CD4-positive, alpha-beta T cell treated with Interleukin-12 subunit alpha and Interleukin-12 subunit beta, for 1 hour (primary cell): ENCODE measurements at regions not wholly inside any gene's neighbourhood (a gene's known extent, or its start where the extent isn't known, plus 50 kb on each side); places are given as distances from the start of the nearest gene placed in this dataset.

Source experiments
- DNase-seq: peaks from one replicate; pipeline ENCODE4 v3.0.0-alpha.2; 2020

DNA sequence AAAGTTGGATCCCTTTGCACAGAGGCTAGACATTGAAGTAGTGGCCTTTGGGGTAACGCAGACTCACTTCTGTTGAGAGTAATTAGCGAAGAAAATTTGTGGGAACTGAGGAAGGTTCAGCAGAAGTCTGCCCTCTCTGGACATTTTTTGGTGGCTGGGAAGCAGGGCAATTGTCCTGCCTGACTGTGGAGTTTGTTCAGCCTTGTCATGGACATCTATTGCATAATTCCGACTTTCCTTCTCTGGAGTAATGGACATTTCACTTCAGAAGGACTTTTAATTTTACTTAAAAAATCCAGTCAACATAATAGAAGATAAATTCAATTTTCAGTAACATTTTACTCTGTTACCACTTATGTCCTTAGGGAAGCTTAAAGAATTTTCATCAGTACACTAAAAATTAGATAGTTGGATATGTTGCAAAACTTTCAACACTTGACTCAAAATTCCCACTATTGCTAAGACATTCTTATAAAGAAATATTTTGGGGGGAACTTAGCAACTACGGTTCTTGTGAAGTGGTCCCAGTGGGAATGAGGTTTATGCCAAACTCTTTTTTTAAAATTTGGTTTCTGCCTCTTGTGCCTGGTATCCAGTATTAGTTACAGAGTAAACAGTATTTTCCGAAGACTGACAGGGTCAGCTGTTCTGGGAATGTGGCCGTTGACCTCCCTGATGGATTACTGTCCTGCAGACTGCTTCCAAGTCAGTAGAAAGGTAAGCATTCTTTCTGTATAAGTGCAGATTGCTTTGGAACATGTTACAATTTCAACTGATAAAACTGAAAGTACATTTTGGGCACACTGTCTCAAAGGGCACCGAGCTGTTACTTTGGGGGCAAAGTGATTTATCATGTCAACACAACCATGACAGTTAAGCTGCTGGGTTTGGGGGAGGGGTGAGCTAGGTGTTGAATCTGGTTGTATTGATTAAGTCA is 100.6 kb upstream of the MLIP start:
- DNase-seq: no peak

GRCh38 chr6:54011277-54011648 is 100.0 kb upstream of the MLIP start:
- no peak for DNase-seq

- no peak for DNase-seq
These were observed 97.3 kb upstream of the MLIP start for GRCh38 chr6:54013966-54014365.

DNA sequence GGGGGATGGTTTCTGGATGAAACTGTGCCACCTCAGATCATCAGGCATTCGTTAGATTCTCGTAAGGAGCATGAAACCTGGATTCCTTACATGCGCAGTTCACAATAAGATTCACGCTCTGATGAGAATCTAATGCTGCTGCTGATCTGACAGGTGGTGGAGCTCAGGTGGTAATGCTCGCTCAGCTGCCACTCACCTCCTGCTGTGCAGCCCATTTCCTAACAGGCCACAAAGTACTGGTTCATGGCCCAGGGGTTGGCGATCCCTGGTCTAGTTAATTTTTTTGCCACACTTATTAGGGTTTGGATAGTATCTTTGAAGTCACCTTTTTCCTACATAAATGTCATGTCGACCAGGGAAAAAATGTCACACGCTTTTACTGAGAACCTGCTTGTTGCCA is 96.8 kb upstream of the MLIP start:
- no peak for DNase-seq

DNA sequence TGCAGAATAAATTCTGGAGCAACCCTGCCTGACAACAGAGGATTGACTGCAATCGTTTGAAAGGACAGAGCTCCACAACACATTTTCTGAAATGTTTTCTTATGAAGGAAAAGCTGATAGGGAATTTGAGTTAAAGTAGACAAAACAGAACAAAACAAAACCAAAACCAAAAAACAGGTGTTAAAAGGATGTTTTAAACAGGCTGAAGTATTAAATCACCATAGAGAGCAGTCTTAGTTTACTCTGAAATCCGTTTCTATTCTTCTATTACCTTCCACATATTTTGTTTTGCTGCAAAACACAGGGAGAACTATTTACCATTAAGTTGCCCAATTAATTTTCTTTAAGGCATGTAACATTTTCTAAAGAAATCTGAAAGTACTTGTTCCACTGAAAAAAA is 93.4 kb upstream of the MLIP start:
- no peak for DNase-seq

GRCh38 chr6:54018722-54019121 is 92.5 kb upstream of the MLIP start:
- no peak for DNase-seq

GRCh38 chr6:54019860-54020259 is 91.4 kb upstream of the MLIP start:
- DNase-seq: no peak

GRCh38 chr6:54020334-54020733 is 90.9 kb upstream of the MLIP start:
- no peak for DNase-seq

GRCh38 chr6:54026652-54027400 is 84.4 kb upstream of the MLIP start:
- DNase-seq: no peak

- DNase-seq: no peak
These were observed 83.1 kb upstream of the MLIP start for GRCh38 chr6:54028170-54028569.

DNA sequence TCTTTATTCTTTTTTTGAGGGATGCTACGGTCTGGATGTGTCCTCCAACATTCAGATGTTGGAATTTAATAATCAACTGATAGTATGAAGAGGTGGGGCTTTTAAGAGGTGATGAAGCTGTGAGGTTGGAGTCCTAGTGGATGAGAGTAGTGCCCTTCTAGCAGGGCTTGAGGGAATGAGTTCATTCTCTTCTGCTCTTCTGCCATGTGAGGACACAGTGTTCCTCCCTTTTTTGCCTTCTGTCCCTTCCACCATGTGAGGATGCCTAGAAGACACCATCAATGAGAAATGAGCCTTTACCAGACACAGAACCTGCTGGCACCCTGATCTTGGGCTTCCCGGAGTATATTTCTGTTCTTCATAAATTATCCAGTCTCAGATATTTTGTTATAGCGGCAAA is 82.1 kb upstream of the MLIP start:
- no peak for DNase-seq

DNA sequence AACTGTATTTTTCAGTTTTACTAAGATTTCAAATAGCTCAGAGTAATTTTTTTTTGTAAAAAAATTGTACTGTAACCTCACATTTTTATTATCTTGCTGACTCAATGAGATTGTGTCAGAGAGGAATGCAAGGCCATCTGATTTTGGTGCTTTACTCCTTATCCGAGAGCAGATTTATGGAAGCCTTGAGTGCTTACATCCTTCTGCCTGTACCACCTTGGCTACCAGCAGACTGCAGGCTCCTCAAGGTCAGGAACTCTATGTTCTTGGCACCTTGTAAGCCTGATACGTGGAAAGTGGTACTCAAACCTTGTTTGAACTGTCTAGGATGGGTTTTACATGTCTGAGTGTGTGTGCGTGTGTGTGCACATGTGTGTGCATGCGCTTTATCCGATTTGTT is 80.1 kb upstream of the MLIP start:
- DNase-seq: no peak

- no peak for DNase-seq
These were observed 73.9 kb upstream of the MLIP start for GRCh38 chr6:54037277-54037779.

GRCh38 chr6:54040545-54040944 is 70.7 kb upstream of the MLIP start:
- no peak for DNase-seq

- DNase-seq: no peak
These were observed 70.0 kb upstream of the MLIP start for GRCh38 chr6:54041239-54041638.

DNA sequence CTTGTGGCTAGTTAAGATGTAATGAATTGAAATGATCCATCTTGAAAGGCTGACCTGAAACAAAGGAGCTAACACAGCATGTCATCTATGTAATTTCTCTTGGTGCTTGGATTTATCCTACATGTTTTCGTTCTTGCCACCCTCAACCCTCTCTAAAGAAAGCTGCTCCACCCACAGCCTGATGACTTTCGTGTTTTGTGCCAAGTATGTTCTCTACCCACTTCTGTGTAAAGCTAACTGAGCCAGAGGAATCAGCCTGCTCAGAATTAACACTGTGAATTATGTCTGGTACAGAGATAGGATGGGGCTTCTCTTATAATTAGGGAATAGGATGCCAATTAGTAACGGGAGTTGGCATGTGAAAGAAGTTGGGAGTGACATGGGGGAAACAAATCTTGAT is 67.9 kb upstream of the MLIP start:
- DNase-seq: no peak

- DNase-seq: no peak
These were observed 67.2 kb upstream of the MLIP start for GRCh38 chr6:54044059-54044458.

GRCh38 chr6:54048782-54049181 is 62.5 kb upstream of the MLIP start:
- no peak for DNase-seq

GRCh38 chr6:54050750-54051149 is 60.5 kb upstream of the MLIP start:
- DNase-seq: no peak

DNA sequence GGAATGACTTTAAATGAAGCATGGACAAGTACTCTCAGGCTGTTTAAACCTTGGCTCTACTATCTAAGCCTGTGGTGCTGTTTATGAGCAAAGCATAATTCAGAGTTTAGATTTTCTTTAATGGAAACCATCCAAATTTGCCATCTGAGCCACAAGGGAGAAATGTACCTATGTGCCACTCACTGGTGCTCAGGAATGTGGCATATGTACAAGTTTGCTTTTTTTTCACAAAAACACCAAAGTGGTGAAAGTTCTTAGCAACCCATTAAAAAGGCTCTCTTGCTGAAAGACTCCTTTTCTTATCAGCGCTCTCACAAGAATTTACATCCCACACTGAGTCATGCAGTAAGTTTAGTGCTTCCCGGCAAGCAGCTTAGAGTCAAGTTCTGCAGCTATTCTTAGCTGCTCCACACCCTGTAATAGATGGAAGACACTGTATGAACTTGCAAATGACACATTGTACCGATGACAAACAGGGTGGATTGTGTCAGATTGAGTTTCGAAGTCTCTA is 57.3 kb upstream of the MLIP start:
- DNase-seq: no peak

DNA sequence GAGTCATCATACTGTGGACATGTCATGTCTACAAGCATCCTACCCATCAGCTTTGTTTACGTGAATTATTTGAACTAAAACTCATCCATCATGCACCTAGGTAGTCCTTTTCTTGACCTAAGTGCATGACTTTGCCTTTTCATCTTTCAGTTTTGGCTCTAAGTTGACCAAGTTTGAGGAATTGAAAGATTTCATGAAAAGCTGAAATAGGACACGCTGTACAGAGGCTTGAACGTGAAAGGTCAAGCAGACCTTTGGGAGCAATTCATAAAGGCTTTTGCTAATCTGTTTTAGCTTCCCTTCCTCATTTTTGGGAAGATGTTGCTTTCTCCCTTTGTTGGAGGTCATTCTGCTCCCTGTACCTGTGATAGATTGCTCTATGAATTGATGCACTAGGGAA is 55.1 kb upstream of the MLIP start:
- no peak for DNase-seq

DNA sequence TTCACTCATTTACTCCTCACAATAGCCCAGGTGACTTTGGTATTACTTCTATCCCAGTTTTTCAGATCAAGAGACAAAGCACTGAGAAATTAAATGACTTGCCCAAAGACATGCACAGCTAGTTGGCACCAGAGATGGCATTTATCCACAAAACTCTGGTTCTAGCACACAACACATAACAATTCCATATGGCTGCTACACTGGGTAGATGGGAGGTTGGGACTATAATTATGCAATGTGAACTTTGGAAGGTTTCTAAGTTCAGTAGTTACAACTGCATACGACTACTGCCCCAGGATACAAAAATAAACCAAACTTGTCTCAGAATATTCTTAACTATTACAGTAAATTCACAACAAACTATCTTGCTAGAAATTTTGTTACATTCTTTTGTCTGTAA is 54.2 kb upstream of the MLIP start:
- DNase-seq: no peak

DNA sequence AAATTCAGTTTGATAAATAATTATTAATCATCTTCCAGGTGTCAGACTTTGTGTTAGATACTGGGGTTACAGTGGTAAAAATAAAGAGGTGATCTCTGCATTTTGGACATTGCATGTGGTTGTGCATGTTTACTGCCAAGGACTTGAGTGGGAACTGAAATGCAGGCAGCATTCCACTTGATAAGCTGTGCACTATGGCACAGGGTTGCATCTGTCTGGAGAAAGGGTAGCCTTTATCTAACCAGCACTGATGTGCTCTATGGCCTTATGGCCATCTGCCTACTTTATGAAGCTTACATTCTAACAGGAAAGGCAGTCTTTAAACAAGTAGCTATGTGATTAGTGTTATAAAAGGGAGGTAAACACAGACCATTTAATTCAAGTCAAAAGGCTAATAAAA is 53.0 kb upstream of the MLIP start:
- DNase-seq: no peak

- no peak for DNase-seq
These were observed 51.6 kb upstream of the MLIP start for GRCh38 chr6:54059683-54060082.
